COLO829 (cell line): ENCODE measurements at regions not wholly inside any gene's neighbourhood (a gene's known extent, or its start where the extent isn't known, plus 50 kb on each side); places are given as distances from the start of the nearest gene placed in this dataset.

Experiments
- DNase-seq: peaks from one replicate; pipeline ENCODE4 v3.0.0; 2012; ENCODE audit warnings: low spot score

DNA sequence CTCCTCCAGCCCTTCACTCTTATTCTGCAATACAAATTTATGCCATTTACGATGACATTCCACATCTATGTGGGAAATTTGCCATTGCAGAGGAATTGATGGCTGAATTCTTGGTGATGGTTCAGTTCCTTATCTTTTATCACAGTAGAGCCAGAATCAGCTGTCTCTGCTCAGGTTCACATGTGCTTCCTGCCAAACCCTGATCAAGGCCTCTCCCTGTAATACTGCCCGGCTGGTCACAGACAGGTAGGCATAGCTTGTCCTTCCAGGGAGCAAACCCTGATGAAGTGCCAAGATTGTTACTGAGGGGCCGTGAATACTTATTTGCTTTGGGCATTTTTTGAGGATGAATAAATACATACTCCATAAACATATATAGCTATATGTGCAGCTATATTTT lies 450.0 kb downstream of the NSUN3 start:
- no peak for DNase-seq

GRCh38 chr3:94513600-94513999 lies 450.7 kb downstream of the NSUN3 start:
- no peak for DNase-seq

- no peak for DNase-seq
These were observed 453.1 kb downstream of the NSUN3 start for GRCh38 chr3:94515983-94516382.

DNA sequence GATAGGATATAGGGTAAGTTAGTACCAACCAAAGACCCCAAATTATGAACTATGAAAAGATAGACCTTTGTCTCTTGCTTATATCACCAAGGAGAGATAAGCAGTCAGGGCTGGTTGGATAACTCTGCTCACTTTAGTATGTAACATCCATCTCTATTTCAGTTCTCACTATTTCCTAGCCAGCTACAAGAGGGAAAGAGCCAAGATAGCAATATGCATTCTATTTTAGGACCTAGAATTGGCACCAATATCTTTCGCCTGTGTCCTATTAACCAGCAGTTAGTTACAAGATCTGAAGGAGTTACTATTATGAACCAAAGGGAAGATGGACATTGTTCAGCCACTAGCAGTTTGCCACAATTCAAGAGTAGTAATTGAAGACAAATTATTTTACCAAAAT lies 457.5 kb downstream of the NSUN3 start:
- DNase-seq, result no peak

DNA sequence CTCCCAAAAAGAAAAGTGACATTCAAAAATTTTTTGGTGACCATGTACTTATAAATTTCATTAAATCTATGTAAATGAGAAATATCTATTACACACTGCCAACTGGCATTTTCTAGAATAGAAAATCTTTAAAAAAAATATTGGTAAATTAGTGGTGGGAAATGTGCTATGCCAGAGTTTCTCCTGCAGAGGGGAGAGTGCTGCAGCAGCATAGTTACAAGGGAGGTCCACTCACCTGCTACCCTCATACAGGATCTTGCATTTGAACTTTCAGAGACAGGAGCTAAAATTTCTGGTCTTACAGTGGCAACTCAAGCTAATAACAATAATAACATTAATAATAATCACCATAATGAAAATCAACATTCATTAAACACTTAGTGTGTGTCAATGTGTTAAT lies 459.6 kb downstream of the NSUN3 start:
- no peak for DNase-seq

DNA sequence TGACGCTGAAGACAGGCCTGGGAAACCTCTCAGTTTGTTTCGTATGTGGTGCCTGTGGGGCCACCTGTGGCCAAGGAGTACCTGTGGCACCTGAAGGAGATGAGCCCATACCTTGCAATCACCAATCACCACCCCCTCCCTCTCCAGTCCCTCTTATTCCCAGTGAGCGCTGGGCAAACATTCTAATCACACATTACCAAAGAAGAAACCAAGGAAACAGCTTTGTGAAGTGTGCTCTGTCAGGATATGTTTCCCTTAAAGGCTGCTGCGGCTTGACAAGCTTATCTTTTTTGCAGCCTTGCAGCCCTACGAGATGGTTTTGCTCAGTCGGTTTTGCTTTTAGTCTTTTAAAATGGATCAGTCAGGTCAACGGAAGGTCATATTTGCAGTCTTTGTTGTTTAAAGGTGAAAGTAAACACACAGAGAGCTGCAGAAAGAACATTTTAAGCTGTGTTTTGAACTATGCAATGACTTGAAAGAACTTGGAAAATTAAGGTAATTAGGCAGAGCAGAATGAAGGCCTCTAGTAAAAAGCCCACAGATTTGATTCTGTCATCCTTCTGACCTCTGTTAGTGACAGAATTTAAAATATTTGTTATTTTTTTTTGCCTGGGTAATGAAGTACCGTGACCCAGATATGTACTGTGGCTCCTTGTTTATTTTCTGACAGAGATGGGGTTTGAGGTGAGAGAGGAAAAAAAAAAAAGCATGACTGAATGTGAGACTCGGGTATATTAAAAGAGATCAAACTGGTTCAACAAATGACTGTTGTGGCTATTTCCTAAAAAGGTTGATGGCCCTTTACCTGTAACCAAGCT lies 461.4 kb downstream of the NSUN3 start:
- no peak for DNase-seq

GRCh38 chr3:94525043-94525442 lies 462.2 kb downstream of the NSUN3 start:
- peak; percentile 15 for DNase-seq

- DNase-seq, result no peak
These were observed 467.0 kb downstream of the NSUN3 start for GRCh38 chr3:94529816-94530215.

DNA sequence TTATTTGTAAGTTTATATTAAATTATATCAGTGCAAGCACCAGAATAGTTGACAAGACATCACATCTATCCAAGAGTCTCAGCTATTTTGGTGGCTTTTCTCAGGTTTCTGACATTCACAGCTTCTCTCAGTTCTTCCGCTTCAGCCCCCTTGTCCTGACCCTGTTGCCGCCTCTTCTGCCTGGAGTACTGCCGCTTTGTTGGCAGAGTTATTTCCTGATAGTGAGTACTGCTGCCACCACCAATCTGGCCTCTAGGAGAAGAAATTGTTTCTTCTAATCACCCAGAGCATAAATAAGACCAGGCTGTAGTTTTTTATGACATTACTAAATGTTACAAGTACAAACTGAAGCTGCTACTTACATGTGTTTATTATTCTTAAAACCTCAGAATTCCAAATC lies 470.1 kb downstream of the NSUN3 start:
- DNase-seq, result no peak

- no peak for DNase-seq
These were observed 477.1 kb downstream of the NSUN3 start for GRCh38 chr3:94539937-94540336.

- DNase-seq, result no peak
These were observed 480.3 kb downstream of the NSUN3 start for GRCh38 chr3:94543161-94543560.

DNA sequence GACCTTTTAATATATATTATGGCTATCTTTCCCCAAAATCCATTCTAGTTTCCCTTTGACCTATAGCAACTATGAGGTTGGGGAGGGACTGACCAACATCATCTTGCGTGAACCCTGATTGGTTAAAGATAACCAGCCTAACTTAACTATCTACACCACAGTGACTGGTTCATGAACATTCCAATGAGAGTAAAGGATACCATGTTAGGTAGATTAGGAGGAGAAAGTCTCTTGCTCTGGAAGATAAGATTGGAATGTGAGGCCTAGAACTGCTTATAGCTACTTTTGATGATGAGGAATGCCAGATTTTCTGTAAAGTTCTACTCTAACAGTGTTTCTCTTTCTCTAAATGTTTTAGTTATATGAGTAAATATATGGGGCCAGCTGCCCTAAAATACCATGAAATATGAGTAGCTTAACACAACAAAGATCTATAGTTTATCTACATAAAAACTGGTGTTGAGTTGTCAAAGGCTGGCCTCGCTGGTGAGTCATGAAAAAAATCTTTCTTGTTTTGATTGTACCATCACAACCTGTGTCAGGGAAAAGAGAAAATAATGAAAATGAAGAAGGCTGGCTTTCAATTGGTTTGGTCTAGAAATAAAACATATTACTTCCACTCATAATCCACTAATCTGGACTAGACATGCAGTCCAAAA lies 481.4 kb downstream of the NSUN3 start:
- DNase-seq, result no peak

GRCh38 chr3:94548581-94549316 lies 485.9 kb downstream of the NSUN3 start:
- no peak for DNase-seq

GRCh38 chr3:94561094-94561493 lies 498.2 kb downstream of the NSUN3 start:
- no peak for DNase-seq

GRCh38 chr3:94564247-94564646 lies 501.4 kb downstream of the NSUN3 start:
- DNase-seq, result no peak

DNA sequence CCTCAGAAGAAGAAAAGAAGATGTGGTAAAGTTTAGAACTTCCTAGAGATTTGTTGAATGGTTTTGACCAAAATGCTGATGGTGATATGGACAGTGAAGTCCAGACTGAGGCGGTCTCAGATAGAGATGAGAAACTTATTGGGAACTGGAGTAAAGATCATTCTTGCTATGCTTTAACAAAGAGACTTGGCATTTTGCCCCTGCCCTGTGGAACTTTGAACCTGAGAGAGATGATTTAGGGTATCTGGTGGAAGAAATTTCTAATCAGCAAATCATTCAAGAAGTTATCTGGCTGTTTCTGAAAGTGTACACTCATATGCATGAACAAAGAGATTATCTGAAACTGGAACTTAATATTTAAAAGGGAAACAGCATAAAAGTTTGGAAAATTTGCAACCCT lies 505.2 kb downstream of the NSUN3 start:
- no peak for DNase-seq

- DNase-seq, result no peak
These were observed 510.5 kb downstream of the NSUN3 start for GRCh38 chr3:94573337-94573736.

GRCh38 chr3:94587291-94587690 lies 524.4 kb downstream of the NSUN3 start:
- no peak for DNase-seq

DNA sequence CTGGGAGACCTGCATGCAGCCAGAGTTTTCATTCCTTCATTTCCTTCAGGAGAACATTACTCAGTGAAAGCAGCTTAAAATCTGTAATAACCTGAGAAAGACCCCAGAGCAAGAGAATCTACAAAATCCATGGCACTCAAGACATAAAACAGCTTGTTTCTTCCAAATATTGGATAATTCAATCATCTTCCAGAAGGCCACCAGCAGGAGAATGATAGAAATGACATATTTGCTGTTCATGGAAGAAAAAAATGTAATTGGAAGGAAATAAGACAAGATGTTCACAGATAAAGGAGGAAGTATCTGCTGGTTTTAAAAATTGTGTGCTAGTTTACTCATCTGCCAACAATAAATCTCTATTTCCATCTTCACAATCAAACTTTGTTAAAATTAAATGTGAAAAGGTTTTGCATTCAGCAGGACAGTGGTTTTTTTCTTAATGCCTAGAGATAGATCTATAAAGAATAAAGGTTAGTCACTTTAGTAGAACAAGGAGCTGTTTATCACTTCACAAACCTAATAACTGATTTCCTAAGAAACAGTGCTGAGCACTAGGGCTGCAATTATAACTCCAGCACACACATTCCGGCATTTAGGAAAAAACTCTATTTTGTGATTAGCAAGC lies 530.8 kb downstream of the NSUN3 start:
- DNase-seq, result peak; percentile 91

DNA sequence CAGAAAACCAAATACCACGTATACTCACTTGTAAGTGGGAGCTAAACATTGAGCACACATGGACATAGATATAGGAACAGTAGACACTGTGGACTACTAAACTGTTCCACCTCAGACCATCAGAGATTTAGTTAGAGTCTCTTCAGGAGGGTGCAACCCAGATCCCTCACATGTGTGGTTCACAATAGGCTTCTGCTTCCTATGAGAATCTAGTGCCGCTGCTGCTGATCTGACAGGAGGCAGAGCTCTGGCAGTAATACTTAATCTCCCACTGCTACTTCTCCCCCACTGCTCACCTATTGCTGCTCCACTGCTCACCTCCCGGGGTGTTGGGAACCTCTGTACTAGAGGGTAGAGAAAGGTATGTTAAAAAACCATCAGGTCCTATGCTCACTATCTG lies 533.3 kb downstream of the NSUN3 start:
- no peak for DNase-seq

- DNase-seq, result no peak
These were observed 534.2 kb downstream of the NSUN3 start for GRCh38 chr3:94596887-94597566.

- no peak for DNase-seq
These were observed 544.9 kb downstream of the NSUN3 start for GRCh38 chr3:94607778-94608177.
